Caco-2 (cell line): ENCODE measurements at regions not wholly inside any gene's neighbourhood (a gene's known extent, or its start where the extent isn't known, plus 50 kb on each side); places are given as distances from the start of the nearest gene placed in this dataset.

Experiments used
- BruUV-seq: library from RNA; stranded (reverse); fragments of 400-500 nt; replicated peaks from 2 replicates; lab custom pipeline; 2021; lab: Mats Ljungman, UMichigan
- CTCF ChIA-PET: fragments of 300-600 bp; sonication (Branson Sonifier 250); formaldehyde crosslinking; loops from one replicate; lab custom pipeline; 2022; ENCODE audit warnings: antibody characterized with exemption; lab: Charles Lee
- POLR2A ChIA-PET: fragments of 300-600 bp; sonication (Branson Sonifier 250); formaldehyde crosslinking; loops from one replicate; lab custom pipeline; 2022; ENCODE audit warnings: antibody characterized with exemption; lab: Charles Lee
- DNase-seq, 2 experiments: peaks; one replicate each; pipeline versions ENCODE4 v3.0.0 to v3.0.0-alpha.2; 2020 to 2022
- H3K27me3 ChIP-seq: replicated peaks from 2 replicates; pipeline ENCODE4 v1.6.0; 2011; ENCODE audit warnings: low read length; ENCODE audit not compliant: control insufficient read depth, insufficient read depth
- H3K36me3 ChIP-seq: 2 replicates; pipeline ENCODE4 v1.5.1; 2011; ENCODE audit warnings: low read length; ENCODE audit not compliant: control insufficient read depth, insufficient read depth
- H3K4me1 ChIP-seq: fragments of 250-450 bp; sonication (Bioruptor Pico); 2 replicates; pipeline ENCODE4 v1.5.1; 2020; ENCODE audit warnings: mild to moderate bottlenecking
- H3K4me3 ChIP-seq: 2 replicates; pipeline ENCODE4 v1.5.1; 2011; ENCODE audit warnings: low read depth, mild to moderate bottlenecking, control low read depth, low read length
- H3K9me3 ChIP-seq: fragments of 250-450 bp; sonication (Bioruptor Pico); 2 replicates; pipeline ENCODE4 v1.5.1; 2020; ENCODE audit warnings: mild to moderate bottlenecking, moderate library complexity
- H3K27ac Mint-ChIP-seq: one replicate; pipeline ENCODE4 v1.8.0; 2022; ENCODE audit warnings: mixed read lengths; ENCODE audit not compliant: unreplicated experiment
- H3K27me3 Mint-ChIP-seq: one replicate; pipeline ENCODE4 v1.8.0; 2022; ENCODE audit warnings: mixed read lengths; ENCODE audit not compliant: insufficient read depth, unreplicated experiment
- H3K36me3 Mint-ChIP-seq: one replicate; pipeline ENCODE4 v1.8.0; 2022; ENCODE audit warnings: mild to moderate bottlenecking, mixed read lengths; ENCODE audit not compliant: insufficient read depth, unreplicated experiment
- H3K4me1 Mint-ChIP-seq: one replicate; pipeline ENCODE4 v1.8.0; 2022; ENCODE audit warnings: low read depth, mixed read lengths; ENCODE audit not compliant: unreplicated experiment
- H3K4me3 Mint-ChIP-seq: one replicate; pipeline ENCODE4 v1.8.0; 2022; ENCODE audit warnings: mild to moderate bottlenecking, moderate library complexity, mixed read lengths; ENCODE audit not compliant: unreplicated experiment
- H3K9me3 Mint-ChIP-seq: one replicate; pipeline ENCODE4 v1.8.0; 2022; ENCODE audit warnings: mixed read lengths; ENCODE audit not compliant: unreplicated experiment
- CTCF ChIP-seq, 2 experiments: fragments of 200-600 bp in 1 of 2; IDR thresholded peaks; 1 replicate in 1 of 2; 2 replicates in 1 of 2; pipeline versions ENCODE4 v1.5.1 to v1.8.0; 2011 to 2022; ENCODE audit warnings: antibody characterized with exemption in 1 of 2, control low read depth in 1 of 2, inconsistent platforms in 1 of 2, low read depth in 1 of 2, low read length in 1 of 2, mild to moderate bottlenecking in 1 of 2, moderate library complexity in 1 of 2; ENCODE audit not compliant: insufficient read depth in 1 of 2, severe bottlenecking in 1 of 2, unreplicated experiment in 1 of 2
- intact Hi-C: fragments of 100-400 bp; cut with micrococcal nuclease; formaldehyde crosslinking; loops from one replicate; pipeline ENCODE4 v1.10.0; 2022; ENCODE audit not compliant: unreplicated experiment

GRCh38 chr3:10637342-10637741 is 132.0 kb upstream of the ATP2B2 start:
- Histone ChIP-seq H3K27me3 (no peaks in the 10 kb centered on the region; the same call in 1 of the 2 replicates), H3K9me3 (0 out of 2 replicates have a peak, but pooled peaks cover 5% of the 10 kb centered on the region), H3K4me1 (no peaks in the 10 kb centered on the region), H3K36me3 (no peaks in the 10 kb centered on the region), H3K4me3 (no peak overlapping the region)
- ChIA-PET CTCF (no interaction called here), POLR2A (no interaction called here)
- no peaks in the 10 kb centered on the region for H3K36me3 Mint-ChIP-seq
- intact Hi-C loops = no loop called here
- H3K9me3 Mint-ChIP-seq = peaks cover 13% of the 10 kb centered on the region
- peaks cover 16% of the 10 kb centered on the region for H3K27me3 Mint-ChIP-seq
- H3K27ac Mint-ChIP-seq = no peak overlapping the region
- no peak for DNase-seq
- no TSS peak for BruUV-seq
- no peak overlapping the region for H3K4me3 Mint-ChIP-seq
- no peaks in the 10 kb centered on the region for H3K4me1 Mint-ChIP-seq
- no peak for TF ChIP-seq CTCF (IDR thresholded peaks at IDR 0.05; ENCODE audit: insufficient read depth in 1 of 2, low read depth in 1 of 2, low read length in 1 of 2, severe bottlenecking in 1 of 2, unreplicated experiment in 1 of 2)

- Histone ChIP-seq H3K4me3 (no peak overlapping the region), H3K36me3 (no peaks in the 10 kb centered on the region), H3K27me3 (no peaks in the 10 kb centered on the region; the same call in 1 of the 2 replicates), H3K9me3 (0 out of 2 replicates have a peak, but pooled peaks cover 5% of the 10 kb centered on the region), H3K4me1 (no peaks in the 10 kb centered on the region)
- CTCF ChIA-PET = no interaction called here
- Mint-ChIP-seq H3K27me3 (peaks cover 23% of the 10 kb centered on the region), H3K4me1 (no peaks in the 10 kb centered on the region), H3K36me3 (no peaks in the 10 kb centered on the region), H3K27ac (no peak overlapping the region), H3K4me3 (no peak overlapping the region), H3K9me3 (peaks cover 13% of the 10 kb centered on the region)
- intact Hi-C loops = no loop called here
- DNase-seq = no peak
- BruUV-seq = no TSS peak
- TF ChIP-seq CTCF (IDR thresholded peaks at IDR 0.05; ENCODE audit: insufficient read depth in 1 of 2, low read depth in 1 of 2, low read length in 1 of 2, severe bottlenecking in 1 of 2, unreplicated experiment in 1 of 2) = no peak
- POLR2A ChIA-PET = no interaction called here
Observed at GRCh38 chr3:10638466-10638865, 133.1 kb upstream of the ATP2B2 start.

GRCh38 chr3:10641760-10642159 is 136.4 kb upstream of the ATP2B2 start:
- Mint-ChIP-seq H3K4me3 (no peak overlapping the region), H3K36me3 (peaks cover 5% of the 10 kb centered on the region), H3K27me3 (peaks cover 27% of the 10 kb centered on the region), H3K27ac (no peak overlapping the region), H3K9me3 (peaks cover 13% of the 10 kb centered on the region), H3K4me1 (no peaks in the 10 kb centered on the region)
- intact Hi-C loops = no loop called here
- no peak for DNase-seq
- no peak for TF ChIP-seq CTCF (IDR thresholded peaks at IDR 0.05; ENCODE audit: insufficient read depth in 1 of 2, low read depth in 1 of 2, low read length in 1 of 2, severe bottlenecking in 1 of 2, unreplicated experiment in 1 of 2)
- no TSS peak for BruUV-seq
- Histone ChIP-seq H3K36me3 (no peaks in the 10 kb centered on the region), H3K9me3 (0 out of 2 replicates have a peak, but pooled peaks cover 5% of the 10 kb centered on the region), H3K27me3 (no peaks in the 10 kb centered on the region; the same call in 1 of the 2 replicates), H3K4me3 (no peak overlapping the region), H3K4me1 (no peaks in the 10 kb centered on the region)
- ChIA-PET CTCF (no interaction called here), POLR2A (no interaction called here)
